ENCODE measurements at regions not wholly inside any gene's neighbourhood (a gene's known extent, or its start where the extent isn't known, plus 50 kb on each side); places are given as distances from the start of the nearest gene placed in this dataset.
"Not testable (repeated sequence)": the region's sequence is repeated elsewhere in the genome, so short reads cannot be mapped to it uniquely, and the experiment has no call there.

DNA sequence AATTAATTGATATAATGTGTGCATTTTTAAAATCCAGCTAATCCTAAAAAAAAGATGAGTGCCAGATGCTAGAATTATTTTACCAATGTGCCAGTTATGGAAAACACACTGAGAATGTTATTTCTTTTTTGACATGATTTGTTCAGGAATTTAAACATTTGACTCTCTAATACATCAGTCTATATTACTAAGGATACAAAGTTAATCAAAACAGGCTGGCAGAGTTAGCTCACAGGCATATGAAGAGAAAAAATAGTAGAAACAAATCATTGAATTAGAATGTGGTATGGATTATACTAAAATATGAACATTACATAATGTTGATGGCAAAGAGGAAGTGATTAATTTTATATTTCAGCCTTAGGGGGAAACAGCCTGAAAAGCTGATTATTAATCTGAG is 368.3 kb upstream of the GJE1 start:
- no peak for FAIRE-seq

- FAIRE-seq: no peak
Observed at GRCh38 chr6:141758430-141758829, 374.3 kb upstream of the GJE1 start.

- no peak for FAIRE-seq
Observed at GRCh38 chr6:141753180-141753579, 379.5 kb upstream of the GJE1 start.

DNA sequence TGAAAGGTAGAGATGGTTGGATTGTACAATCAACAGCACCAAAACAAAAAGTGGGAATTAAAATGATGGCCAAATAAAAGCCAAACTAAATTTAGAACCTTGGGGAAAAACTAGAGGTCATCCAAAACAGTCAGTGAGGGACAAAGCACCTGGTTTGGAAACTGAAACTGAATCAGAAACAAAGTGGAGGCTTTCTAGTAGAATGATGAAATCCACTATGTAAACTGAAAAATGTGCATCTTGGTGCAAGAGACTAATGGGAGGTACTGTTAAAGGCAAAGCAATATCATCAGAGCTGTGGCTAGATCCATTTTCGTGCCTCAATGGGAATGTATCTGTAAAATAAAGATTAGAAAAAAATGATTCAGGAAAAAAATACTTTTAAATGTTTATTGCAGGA is 380.0 kb upstream of the GJE1 start:
- FAIRE-seq: no peak

DNA sequence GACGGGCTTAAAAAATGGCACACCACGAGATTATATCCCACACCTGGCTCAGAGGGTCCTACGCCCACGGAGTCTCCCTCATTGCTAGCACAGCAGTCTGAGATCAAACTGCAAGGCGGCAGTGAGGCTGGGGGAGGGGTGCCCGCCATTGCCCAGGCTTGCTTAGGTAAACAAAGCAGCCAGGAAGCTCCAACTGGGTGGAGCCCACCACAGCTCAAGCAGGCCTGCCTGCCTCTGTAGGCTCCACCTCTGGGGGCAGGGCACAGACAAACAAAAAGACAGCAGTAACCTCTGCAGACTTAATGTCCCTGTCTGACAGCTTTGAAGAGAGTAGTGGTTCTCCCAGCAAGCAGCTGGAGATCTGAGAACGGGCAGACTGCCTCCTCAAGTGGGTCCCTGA is 386.4 kb upstream of the GJE1 start:
- not testable (repeated sequence) for FAIRE-seq

DNA sequence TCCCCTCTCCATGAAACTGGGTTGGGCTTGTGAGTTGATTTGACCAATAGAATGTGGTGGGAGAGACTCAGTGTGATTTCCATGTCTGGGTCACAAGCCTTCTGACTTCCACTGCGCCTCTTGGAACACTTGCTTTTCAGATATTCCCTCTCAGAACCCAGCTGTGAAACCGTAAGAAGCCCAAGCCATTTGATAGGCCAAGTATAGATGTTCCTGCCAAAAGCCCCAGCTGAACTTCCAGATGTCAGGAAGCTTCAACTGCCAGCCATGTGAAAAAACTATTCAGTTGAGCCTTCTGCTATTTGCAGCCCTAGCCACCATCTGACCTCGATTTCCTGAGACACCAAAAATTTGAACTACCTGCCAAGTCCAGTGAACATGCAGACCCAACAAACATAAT is 387.8 kb upstream of the GJE1 start:
- FAIRE-seq: no peak

- no peak for FAIRE-seq
Observed at GRCh38 chr6:141744194-141744925, 388.4 kb upstream of the GJE1 start.

GRCh38 chr6:141736104-141736503 is 396.6 kb upstream of the GJE1 start:
- FAIRE-seq: no peak

DNA sequence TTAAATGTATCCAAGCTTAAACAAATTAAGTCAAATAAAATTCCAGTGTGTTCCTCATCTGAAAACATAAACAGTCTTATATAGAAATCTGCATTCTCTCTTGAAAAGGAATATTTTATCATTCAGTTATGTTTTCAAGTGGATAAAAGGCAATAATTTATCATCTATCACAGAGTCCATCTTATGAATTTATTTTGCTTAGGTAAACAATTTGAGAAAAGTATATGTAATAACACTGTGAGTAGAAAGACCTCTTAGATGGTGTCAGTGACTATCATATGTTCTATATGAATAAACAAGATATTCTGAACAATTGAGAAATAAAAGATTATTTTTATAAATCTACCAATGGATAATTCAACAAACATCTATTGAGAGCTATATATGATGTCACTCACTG is 397.6 kb upstream of the GJE1 start:
- no peak for FAIRE-seq

- no peak for FAIRE-seq
Observed at GRCh38 chr6:141734071-141734840, 398.5 kb upstream of the GJE1 start.

- no peak for FAIRE-seq
Observed at GRCh38 chr6:141729146-141729545, 403.6 kb upstream of the GJE1 start.

DNA sequence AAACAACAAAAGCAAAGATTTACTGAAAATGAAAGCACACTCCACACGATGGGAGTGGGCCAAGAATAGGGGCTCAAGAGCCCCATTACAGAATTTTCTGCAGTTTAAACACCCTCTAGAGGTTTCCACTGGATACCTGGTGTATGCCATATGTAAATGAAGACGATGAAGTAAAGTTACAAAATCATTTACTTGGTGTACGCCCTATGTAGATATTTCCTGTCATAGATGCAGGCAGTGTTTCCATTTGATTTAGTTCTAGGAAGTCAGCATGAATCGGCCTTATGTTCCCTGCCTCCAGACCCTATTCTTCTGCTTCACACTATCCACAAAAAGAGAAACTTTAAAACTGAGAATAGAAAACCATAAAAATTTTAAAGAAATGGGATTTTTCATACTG is 404.4 kb upstream of the GJE1 start:
- FAIRE-seq: no peak

- no peak for FAIRE-seq
Observed at GRCh38 chr6:141726248-141726647, 406.5 kb upstream of the GJE1 start.

GRCh38 chr6:141724731-141725130 is 408.0 kb upstream of the GJE1 start:
- FAIRE-seq: no peak

DNA sequence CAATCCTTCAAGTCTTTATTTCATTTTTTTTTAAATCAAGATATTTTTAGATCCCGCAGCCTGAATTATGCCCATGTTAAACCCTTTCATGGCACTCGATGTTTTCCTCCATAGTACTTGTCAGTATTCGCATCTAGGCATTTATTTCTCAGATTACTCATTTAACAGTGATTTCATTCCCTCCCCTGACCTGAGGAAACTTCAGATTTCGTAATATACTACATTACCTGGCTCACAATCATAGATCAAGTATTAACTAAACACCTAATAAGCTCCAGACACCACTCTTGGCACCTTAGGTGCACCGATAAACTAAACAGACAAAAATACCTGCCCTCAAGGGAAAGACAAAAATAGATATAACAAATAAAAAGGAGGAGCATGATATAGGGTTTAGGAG is 413.2 kb upstream of the GJE1 start:
- no peak for FAIRE-seq

- no peak for FAIRE-seq
Observed at GRCh38 chr6:141705431-141705830, 427.3 kb upstream of the GJE1 start.

DNA sequence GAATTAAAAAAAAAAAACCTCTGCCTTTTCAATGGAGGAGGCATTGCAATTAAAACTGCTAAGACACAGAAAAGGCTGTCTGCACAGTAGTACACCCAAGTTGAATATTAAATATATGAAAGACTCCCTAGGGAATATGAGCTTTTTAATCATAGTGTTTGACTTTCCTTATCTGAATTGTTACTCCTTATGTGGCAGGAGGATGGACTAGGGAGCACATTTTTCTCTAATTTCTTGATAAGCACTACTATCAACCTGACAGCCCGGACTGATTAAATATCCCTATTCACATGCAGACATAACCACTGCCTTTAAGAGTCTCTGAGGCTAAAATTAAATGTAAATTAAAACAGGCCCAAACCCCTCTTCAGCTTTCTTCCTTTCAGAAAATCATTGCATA is 428.6 kb upstream of the GJE1 start:
- no peak for FAIRE-seq

- FAIRE-seq: no peak
Observed at GRCh38 chr6:141701732-141702131, 431.0 kb upstream of the GJE1 start.

DNA sequence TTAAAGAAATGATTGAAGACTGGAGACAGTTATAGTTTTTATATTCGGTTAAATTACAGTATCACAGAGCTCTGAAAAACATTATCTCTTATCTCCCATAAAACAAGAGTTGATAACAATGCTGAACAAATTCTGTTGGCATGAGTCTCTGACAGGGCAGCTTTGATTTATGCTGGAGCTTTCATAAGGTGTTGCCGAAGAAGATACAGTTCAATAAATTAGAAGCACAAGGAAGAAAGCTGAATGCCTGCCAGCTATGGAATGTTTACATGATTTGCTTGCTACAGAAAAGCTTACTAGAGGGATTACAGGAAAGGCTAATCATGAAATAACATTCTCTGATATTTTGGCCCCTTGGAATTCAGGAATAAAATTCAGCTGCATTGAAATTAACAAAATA is 431.9 kb upstream of the GJE1 start:
- no peak for FAIRE-seq

GRCh38 chr6:141688916-141689315 is 443.8 kb upstream of the GJE1 start:
- FAIRE-seq: no peak

- FAIRE-seq: no peak
Observed at GRCh38 chr6:141685416-141685815, 447.3 kb upstream of the GJE1 start.

DNA sequence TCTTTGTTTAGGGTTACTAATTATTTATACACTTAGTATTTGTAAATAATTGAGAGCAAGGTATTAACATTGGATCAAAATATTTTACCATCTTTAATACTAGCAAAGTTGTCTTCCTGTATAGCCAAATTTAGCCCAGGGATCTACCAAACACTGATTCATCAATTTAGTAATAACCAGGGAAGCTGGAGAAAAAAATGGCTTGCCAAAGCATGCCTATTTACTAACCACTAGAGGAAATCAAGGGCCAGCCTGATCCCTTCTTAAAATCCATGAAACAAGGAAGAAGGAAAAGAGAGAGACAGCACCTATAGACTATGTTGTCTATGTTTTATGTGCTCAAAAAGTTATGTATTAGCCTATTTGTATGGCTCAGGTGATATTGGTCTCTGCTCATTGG is 450.3 kb upstream of the GJE1 start:
- no peak for FAIRE-seq

- peak; percentile 33 for FAIRE-seq
Observed at GRCh38 chr6:141677598-141678211, 455.0 kb upstream of the GJE1 start.

- FAIRE-seq: no peak
Observed at GRCh38 chr6:141675957-141676356, 456.8 kb upstream of the GJE1 start.
